ENCODE measurements at regions not wholly inside any gene's neighbourhood (a gene's known extent, or its start where the extent isn't known, plus 50 kb on each side); places are given as distances from the start of the nearest gene placed in this dataset.
"Not testable (repeated sequence)": the region's sequence is repeated elsewhere in the genome, so short reads cannot be mapped to it uniquely, and the experiment has no call there.

GRCh38 chr21:24444736-24445135 lies 1162.5 kb downstream of the MRPL39 start:
- no peak for DNase-seq

- no peak for DNase-seq
Observed at GRCh38 chr21:24436236-24436635, 1171.0 kb downstream of the MRPL39 start.

- DNase-seq, result no peak
Observed at GRCh38 chr21:24428591-24429199, 1178.6 kb downstream of the MRPL39 start.

- no peak for DNase-seq
Observed at GRCh38 chr21:24424776-24425175, 1182.5 kb downstream of the MRPL39 start.

GRCh38 chr21:24423546-24423945 lies 1183.7 kb downstream of the MRPL39 start:
- DNase-seq, result no peak

GRCh38 chr21:24420689-24421088 lies 1186.6 kb downstream of the MRPL39 start:
- DNase-seq, result no peak

- not testable (repeated sequence) for DNase-seq
Observed at GRCh38 chr21:24419641-24420040, 1187.6 kb downstream of the MRPL39 start.

GRCh38 chr21:24418671-24419070 lies 1188.6 kb downstream of the MRPL39 start:
- no peak for DNase-seq

GRCh38 chr21:24411429-24411828 lies 1195.9 kb downstream of the MRPL39 start:
- no peak for DNase-seq

GRCh38 chr21:24403221-24403620 lies 1204.1 kb downstream of the MRPL39 start:
- DNase-seq, result no peak

GRCh38 chr21:24395320-24395923 lies 1211.9 kb downstream of the MRPL39 start:
- no peak for DNase-seq

- no peak for DNase-seq
Observed at GRCh38 chr21:24375201-24375600, 1232.1 kb downstream of the MRPL39 start.

GRCh38 chr21:24372506-24372905 lies 1234.8 kb downstream of the MRPL39 start:
- no peak for DNase-seq

- DNase-seq, result no peak
Observed at GRCh38 chr21:24369746-24370145, 1237.5 kb downstream of the MRPL39 start.

- no peak for DNase-seq
Observed at GRCh38 chr21:24369278-24369677, 1238.0 kb downstream of the MRPL39 start.

GRCh38 chr21:24367936-24368335 lies 1239.3 kb downstream of the MRPL39 start:
- DNase-seq, result no peak

GRCh38 chr21:24353492-24353891 lies 1253.8 kb downstream of the MRPL39 start:
- no peak for DNase-seq

GRCh38 chr21:24339406-24339805 lies 1267.9 kb downstream of the MRPL39 start:
- no peak for DNase-seq

- DNase-seq, result no peak
Observed at GRCh38 chr21:24336491-24336890, 1270.8 kb downstream of the MRPL39 start.

GRCh38 chr21:24323536-24323935 lies 1283.7 kb downstream of the MRPL39 start:
- DNase-seq, result no peak

GRCh38 chr21:24316277-24316922 lies 1290.9 kb downstream of the MRPL39 start:
- no peak for DNase-seq

GRCh38 chr21:24310788-24311187 lies 1296.5 kb downstream of the MRPL39 start:
- DNase-seq, result no peak

GRCh38 chr21:24308183-24308582 lies 1299.1 kb downstream of the MRPL39 start:
- DNase-seq, result no peak

GRCh38 chr21:24302400-24302799 lies 1304.9 kb downstream of the MRPL39 start:
- no peak for DNase-seq

GRCh38 chr21:24298040-24298439 lies 1309.2 kb downstream of the MRPL39 start:
- no peak for DNase-seq
